Heart left ventricle (tissue), 16 donors: ENCODE measurements at regions not wholly inside any gene's neighbourhood (a gene's known extent, or its start where the extent isn't known, plus 50 kb on each side); places are given as distances from the start of the nearest gene placed in this dataset.

Experiments used
- ATAC-seq, 4 donors: fragments of 200-7000 bp; cut with Tn5 transposase; one replicate each; pipeline ENCODE4 v1.9.1; 2020 to 2022; ENCODE audit warnings: moderate library complexity in 4 of 4, mild to moderate bottlenecking in 3 of 4, moderate number of reproducible peaks in 1 of 4
- DNase-seq, 5 donors: peaks; one replicate each; pipeline ENCODE4 v3.0.0-alpha.2; 2020
- H3K27ac ChIP-seq, 12 donors: fragments of 200-600 bp; sonication (generic) in 4 of 12; one replicate each; pipeline versions ENCODE4 v1.5.0 to v1.8.0; 2016 to 2022; ENCODE audit warnings: mild to moderate bottlenecking in 2 of 12
- H3K27me3 ChIP-seq, 9 donors: fragments of 200-600 bp; sonication (generic) in 2 of 9; one replicate each; pipeline versions ENCODE4 v1.5.1 to v1.8.0; 2016 to 2022; ENCODE audit warnings: mild to moderate bottlenecking in 3 of 9
- H3K36me3 ChIP-seq, 9 donors: fragments of 200-600 bp; sonication (generic) in 2 of 9; one replicate each; pipeline versions ENCODE4 v1.5.0 to v1.8.0; 2018 to 2022; ENCODE audit warnings: mild to moderate bottlenecking in 2 of 9
- H3K4me1 ChIP-seq, 12 donors: fragments of 200-600 bp; sonication (generic) in 4 of 12; one replicate each; pipeline versions ENCODE4 v1.5.0 to v1.8.0; 2016 to 2022; ENCODE audit warnings: mild to moderate bottlenecking in 3 of 12
- H3K4me3 ChIP-seq, 12 donors: fragments of 200-600 bp; sonication (generic) in 4 of 12; one replicate each; pipeline versions ENCODE4 v1.5.0 to v1.8.0; 2017 to 2022; ENCODE audit warnings: mild to moderate bottlenecking in 9 of 12, moderate library complexity in 4 of 12
- H3K9me3 ChIP-seq, 12 donors: fragments of 200-600 bp; sonication (generic) in 4 of 12; one replicate each; pipeline versions ENCODE4 v1.5.0 to v1.8.0; 2016 to 2022; ENCODE audit warnings: mild to moderate bottlenecking in 1 of 12
- POLR2A ChIP-seq, 2 donors: fragments of 450-650 bp; IDR thresholded peaks; one replicate each; pipeline ENCODE4 v1.6.1; 2017; ENCODE audit warnings: antibody characterized with exemption in 2 of 2, mild to moderate bottlenecking in 2 of 2, moderate library complexity in 2 of 2
- WGBS, 4 donors: extraction: QIAGEN DNeasy Blood & Tissue Kit in 2 of 4; methylation state at CpG; one replicate each; pipeline versions ENCODE4 v1.1.5 to v1.1.7; 2013 to 2018; 5-methylcytosine and 5-hydroxymethylcytosine counted together
- intact Hi-C, 10 donors: fragments of 100-400 bp; cut with DNase I; formaldehyde crosslinking; loops; one replicate each; pipeline versions ENCODE4 v1.11.1 to v1.14.2; 2022
- TF ChIP-seq, protein P1 (sequence below), 12 donors: fragments of 200-600 bp; sonication (generic) in 4 of 12; IDR thresholded peaks; one replicate each; pipeline versions ENCODE4 v1.5.0 to v1.8.0; 2018 to 2022; ENCODE audit warnings: antibody characterized with exemption in 12 of 12, mild to moderate bottlenecking in 5 of 12
- donor health status: ischemic (EF 13 %, LVEDD 7.1; RV severe dilation, severe dysfunction).
- donor health status: healthy with polysubstance abuse.
- donor health status: DM: no; HTN: yes; CAD: no.
- donor health status: DM: no; HTN: no; CAD: no.
- donor health status: ischemic (EF 25% LVEDD 6.9; RV normal size, moderate dysfunction).
- donor health status: ischemic (EF 25% LVEDD 5.7; RV mildly dilated, moderate dysfunction).
- donor health status: healthy.
- donor health status: DM: yes; HTN: yes; CAD: no.
- donor health status: ischemic (EF 35%, LVEDD 5.7; RV mildly dilated, moderate dysfunction).
- donor health status: nonischemic (EF 11% LVEDD 7.7; RV severe dilation, severe dysfunction).
- donor health status: DM: yes; HTN: yes; CAD: no.
- donor health status: PGD.
- donor health status: ischemic (EF 29% LVEDD 5.4; RV normal size, mild dysfunction).
- donor health status: nonischemic (EF 23%, LVEDD 6.1; RV moderate dilation, normal function).

- 37 to 58% (median 48%) methylated on average over 1 of the region's 1 CpG for WGBS, 4 donors
- no peak overlapping the region for H3K4me3 ChIP-seq
- peaks cover 0 to 7% (median 0%) of the 10 kb centered on the region in 9 donors for H3K27me3 ChIP-seq
- peaks cover 0 to 10% (median 0%) of the 10 kb centered on the region in 12 donors for H3K9me3 ChIP-seq
- intact Hi-C loops: no loop called here
- no peaks in the 10 kb centered on the region for H3K36me3 ChIP-seq
- H3K4me1 ChIP-seq: no peaks in the 10 kb centered on the region
- no peak overlapping the region for H3K27ac ChIP-seq
- DNase-seq (no peak), ATAC-seq (no peak)
- no peak for TF ChIP-seq POLR2A (IDR thresholded peaks at IDR 0.05)
- TF ChIP-seq, protein P1, sequence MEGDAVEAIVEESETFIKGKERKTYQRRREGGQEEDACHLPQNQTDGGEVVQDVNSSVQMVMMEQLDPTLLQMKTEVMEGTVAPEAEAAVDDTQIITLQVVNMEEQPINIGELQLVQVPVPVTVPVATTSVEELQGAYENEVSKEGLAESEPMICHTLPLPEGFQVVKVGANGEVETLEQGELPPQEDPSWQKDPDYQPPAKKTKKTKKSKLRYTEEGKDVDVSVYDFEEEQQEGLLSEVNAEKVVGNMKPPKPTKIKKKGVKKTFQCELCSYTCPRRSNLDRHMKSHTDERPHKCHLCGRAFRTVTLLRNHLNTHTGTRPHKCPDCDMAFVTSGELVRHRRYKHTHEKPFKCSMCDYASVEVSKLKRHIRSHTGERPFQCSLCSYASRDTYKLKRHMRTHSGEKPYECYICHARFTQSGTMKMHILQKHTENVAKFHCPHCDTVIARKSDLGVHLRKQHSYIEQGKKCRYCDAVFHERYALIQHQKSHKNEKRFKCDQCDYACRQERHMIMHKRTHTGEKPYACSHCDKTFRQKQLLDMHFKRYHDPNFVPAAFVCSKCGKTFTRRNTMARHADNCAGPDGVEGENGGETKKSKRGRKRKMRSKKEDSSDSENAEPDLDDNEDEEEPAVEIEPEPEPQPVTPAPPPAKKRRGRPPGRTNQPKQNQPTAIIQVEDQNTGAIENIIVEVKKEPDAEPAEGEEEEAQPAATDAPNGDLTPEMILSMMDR (IDR thresholded peaks at IDR 0.05): no peak
These were observed 245.4 kb downstream of the METTL4 start for GRCh38 chr18:2325933-2326332.

GRCh38 chr18:2326999-2327398 lies 244.3 kb downstream of the METTL4 start:
- no peaks in the 10 kb centered on the region for H3K36me3 ChIP-seq
- intact Hi-C loops: no loop called here
- WGBS, 4 donors: 25 to 42% (median 42%) methylated on average over 6 of the region's 6 CpGs
- H3K27me3 ChIP-seq: peaks cover 0 to 7% (median 0%) of the 10 kb centered on the region in 9 donors
- H3K4me3 ChIP-seq: no peak overlapping the region
- H3K4me1 ChIP-seq: no peaks in the 10 kb centered on the region
- DNase-seq (no peak), ATAC-seq (no peak)
- H3K9me3 ChIP-seq: peaks cover 0 to 10% (median 0%) of the 10 kb centered on the region in 12 donors
- H3K27ac ChIP-seq: no peak overlapping the region
- TF ChIP-seq, protein P1 (IDR thresholded peaks at IDR 0.05): no peak
- TF ChIP-seq POLR2A (IDR thresholded peaks at IDR 0.05): no peak

GRCh38 chr18:2330764-2331163 lies 240.5 kb downstream of the METTL4 start:
- H3K4me3 ChIP-seq: no peak overlapping the region
- no peak for TF ChIP-seq POLR2A (IDR thresholded peaks at IDR 0.05)
- TF ChIP-seq, protein P1 (IDR thresholded peaks at IDR 0.05): no peak
- no peak for DNase-seq
- no peak overlapping the region for H3K27ac ChIP-seq
- peaks cover 0 to 4% (median 0%) of the 10 kb centered on the region in 9 donors for H3K27me3 ChIP-seq
- 31 to 39% (median 33%) methylated on average over 2 of the region's 2 CpGs for WGBS, 4 donors
- ATAC-seq: no peak
- H3K4me1 ChIP-seq: no peaks in the 10 kb centered on the region
- intact Hi-C loops: loop anchor here in 2 of 10 donors (10.0 kb wide), 2 partner anchors 204 to 214 kb away; no protein-coding TSS in a partner anchor
- no peaks in the 10 kb centered on the region for H3K9me3 ChIP-seq
- H3K36me3 ChIP-seq: no peaks in the 10 kb centered on the region

GRCh38 chr18:2331491-2331890 lies 239.8 kb downstream of the METTL4 start:
- Histone ChIP-seq H3K9me3 (no peaks in the 10 kb centered on the region), H3K36me3 (no peaks in the 10 kb centered on the region), H3K4me3 (no peak overlapping the region), H3K27me3 (peaks cover 0 to 4% (median 0%) of the 10 kb centered on the region in 9 donors), H3K4me1 (no peaks in the 10 kb centered on the region), H3K27ac (no peak overlapping the region)
- ATAC-seq (no peak), DNase-seq (no peak)
- intact Hi-C loops: loop anchor here in 2 of 10 donors (10.0 kb wide), 2 partner anchors 203 to 213 kb away; no protein-coding TSS in a partner anchor
- WGBS, 4 donors: 80 to 90% (median 88%) methylated on average over 4 of the region's 4 CpGs
- TF ChIP-seq, protein P1 (IDR thresholded peaks at IDR 0.05): no peak
- TF ChIP-seq POLR2A (IDR thresholded peaks at IDR 0.05): no peak
